K562 (cell line): ENCODE measurements at regions not wholly inside any gene's neighbourhood (a gene's known extent, or its start where the extent isn't known, plus 50 kb on each side); places are given as distances from the start of the nearest gene placed in this dataset.
A peak's percentile ranks its signal among the peaks of the same experiment; 100 is the strongest.

Experiments
- CEBPZ ChIP-seq: fragments of 150-350 bp; IDR thresholded peaks from 2 replicates; pipeline ENCODE4 v1.6.1; 2014; ENCODE audit warnings: low read depth, mild to moderate bottlenecking, low read length, borderline replicate concordance
- FOS ChIP-seq: IDR thresholded peaks from 3 replicates; pipeline ENCODE4 v1.6.1; 2011; ENCODE audit not compliant: insufficient read length; ENCODE audit errors: extremely low read depth
- HDGF ChIP-seq: fragments of 450-650 bp; IDR thresholded peaks from 2 replicates; pipeline ENCODE4 v1.6.1; 2016
- LEF1 ChIP-seq: fragments of 450-650 bp; IDR thresholded peaks from 2 replicates; pipeline ENCODE4 v1.6.1; 2016; ENCODE audit warnings: mild to moderate bottlenecking
- POLR2AphosphoS5 ChIP-seq: IDR thresholded peaks from 2 replicates; pipeline ENCODE4 v1.6.1; 2011; ENCODE audit warnings: mild to moderate bottlenecking, low read depth, low read length, moderate library complexity; ENCODE audit not compliant: control insufficient read depth, insufficient read depth
- PURB ChIP-seq: sonication (generic); formaldehyde crosslinking; IDR thresholded peaks from 2 replicates; pipeline ENCODE4 v1.9.0; 2021; ENCODE audit warnings: low read depth, mild to moderate bottlenecking, missing genetic modification reagents
- RBM34 ChIP-seq: fragments of 200-400 bp; formaldehyde crosslinking; IDR thresholded peaks from 2 replicates; pipeline ENCODE4 v1.6.1; 2018; ENCODE audit warnings: low read length, borderline replicate concordance; ENCODE audit not compliant: insufficient read depth
- SIX5 ChIP-seq, 2 experiments: IDR thresholded peaks; 2 replicates each; pipeline ENCODE4 v1.6.1; 2011; ENCODE audit warnings: low read length in 2 of 2, borderline replicate concordance in 1 of 2, low read depth in 1 of 2, mild to moderate bottlenecking in 1 of 2, moderate library complexity in 1 of 2; ENCODE audit not compliant: insufficient read depth in 1 of 2
- STAT5A ChIP-seq: IDR thresholded peaks from 2 replicates; pipeline ENCODE4 v1.6.1; 2012; ENCODE audit warnings: low read length, inconsistent platforms, borderline replicate concordance
- ZNF224 ChIP-seq: sonication (generic); formaldehyde crosslinking; IDR thresholded peaks from 2 replicates; pipeline ENCODE4 v1.8.0; 2022; ENCODE audit warnings: mild to moderate bottlenecking, missing genetic modification reagents
- ZNF253 ChIP-seq: fragments of 250-450 bp; sonication (Bioruptor Pico); conservative IDR thresholded peaks from 2 replicates; pipeline ENCODE4 v1.6.1; 2021; ENCODE audit warnings: mild to moderate bottlenecking
- ZNF324 ChIP-seq: fragments of 250-450 bp; sonication (Bioruptor Pico); IDR thresholded peaks from 2 replicates; pipeline ENCODE4 v1.4.0; 2020; ENCODE audit warnings: mild to moderate bottlenecking
- ZNF780A ChIP-seq: fragments of 250-450 bp; sonication (Bioruptor Pico); IDR thresholded peaks from 2 replicates; pipeline ENCODE4 v1.5.0; 2021; ENCODE audit warnings: mild to moderate bottlenecking
- ZNF785 ChIP-seq: fragments of 250-450 bp; sonication (Bioruptor Pico); IDR thresholded peaks from 2 replicates; pipeline ENCODE4 v1.4.0; 2020; ENCODE audit warnings: mild to moderate bottlenecking
- TF ChIP-seq, protein P1 (sequence below): fragments of 250-450 bp; sonication (Bioruptor Pico); IDR thresholded peaks from 2 replicates; pipeline ENCODE4 v1.8.0; 2022; ENCODE audit warnings: moderate library complexity, mild to moderate bottlenecking, inconsistent platforms
- TF ChIP-seq, protein P2 (sequence below): IDR thresholded peaks from 2 replicates; pipeline ENCODE4 v1.6.1; 2011; ENCODE audit not compliant: insufficient read length; ENCODE audit errors: extremely low read depth
- TF ChIP-seq, protein P3 (sequence below): fragments of 450-650 bp; IDR thresholded peaks from 2 replicates; pipeline ENCODE4 v1.6.1; 2016; ENCODE audit warnings: borderline replicate concordance

DNA sequence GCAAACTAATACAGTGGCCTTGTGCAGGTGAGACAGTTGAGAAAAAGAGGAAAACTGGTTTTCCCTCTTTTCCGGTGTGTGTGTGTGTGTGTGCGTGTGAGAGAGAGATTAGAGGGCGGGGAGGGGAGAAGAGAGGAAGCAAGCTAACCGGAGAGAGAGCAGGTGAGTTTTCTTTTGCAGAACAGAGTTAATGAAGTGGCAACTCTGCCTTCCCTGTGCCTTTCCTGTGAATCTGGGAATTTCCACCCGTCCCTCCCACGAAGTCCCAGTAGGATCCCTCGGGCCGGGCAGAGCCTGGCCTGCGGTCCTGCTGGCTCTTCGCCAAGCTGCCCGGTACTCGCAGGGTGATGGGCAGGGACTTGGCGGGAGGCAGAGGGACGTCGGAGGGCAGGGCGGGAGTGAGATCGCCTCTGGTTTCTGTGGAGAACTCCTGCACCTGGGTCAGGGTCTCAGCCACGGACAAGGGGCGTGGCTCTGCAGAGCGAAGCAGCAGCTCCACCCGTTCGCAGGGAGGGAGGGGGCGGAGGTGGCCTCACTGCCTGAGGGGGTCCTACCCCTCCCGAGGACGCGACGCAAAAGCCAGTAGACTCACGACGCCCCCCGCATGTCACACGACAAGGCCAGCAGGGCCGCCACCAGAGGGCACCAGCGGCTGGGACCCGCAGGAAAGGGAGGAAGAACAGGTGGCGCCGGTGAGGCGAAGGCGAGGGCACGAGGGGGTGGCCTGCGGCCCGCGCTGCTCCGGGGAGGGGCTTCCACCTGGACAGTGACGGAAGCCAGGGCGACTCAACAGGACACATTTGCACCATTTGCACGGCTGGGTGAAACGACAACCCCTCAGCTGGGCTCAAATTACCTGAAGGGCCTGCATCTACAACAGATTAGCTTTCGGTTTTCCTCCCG lies 51.2 kb upstream of the RNF182 start (continued):
- TF ChIP-seq, protein P1, sequence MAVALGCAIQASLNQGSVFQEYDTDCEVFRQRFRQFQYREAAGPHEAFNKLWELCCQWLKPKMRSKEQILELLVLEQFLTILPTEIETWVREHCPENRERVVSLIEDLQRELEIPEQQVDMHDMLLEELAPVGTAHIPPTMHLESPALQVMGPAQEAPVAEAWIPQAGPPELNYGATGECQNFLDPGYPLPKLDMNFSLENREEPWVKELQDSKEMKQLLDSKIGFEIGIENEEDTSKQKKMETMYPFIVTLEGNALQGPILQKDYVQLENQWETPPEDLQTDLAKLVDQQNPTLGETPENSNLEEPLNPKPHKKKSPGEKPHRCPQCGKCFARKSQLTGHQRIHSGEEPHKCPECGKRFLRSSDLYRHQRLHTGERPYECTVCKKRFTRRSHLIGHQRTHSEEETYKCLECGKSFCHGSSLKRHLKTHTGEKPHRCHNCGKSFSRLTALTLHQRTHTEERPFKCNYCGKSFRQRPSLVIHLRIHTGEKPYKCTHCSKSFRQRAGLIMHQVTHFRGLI (CRISPR knock-in tag), result no peak
- TF ChIP-seq ZNF780A (CRISPR knock-in tag) (no peak), CEBPZ (no peak), PURB (CRISPR knock-in tag) (peak; percentile 77; the same call in 1 of the 2 replicates), ZNF224 (CRISPR knock-in tag) (peak; percentile 98), HDGF (no peak), LEF1 (no peak), FOS (no peak), SIX5 (IDR thresholded peaks at IDR 0.05; ENCODE audit: borderline replicate concordance in 1 of 2, insufficient read depth in 1 of 2, low read depth in 1 of 2, low read length in 2 of 2) (no peak), STAT5A (no peak; the same call in 1 of the 2 replicates), ZNF253 (CRISPR knock-in tag) (no peak), RBM34 (no peak), ZNF785 (CRISPR knock-in tag) (no peak), ZNF324 (CRISPR knock-in tag) (no peak), POLR2AphosphoS5 (no peak)
- TF ChIP-seq, protein P2, sequence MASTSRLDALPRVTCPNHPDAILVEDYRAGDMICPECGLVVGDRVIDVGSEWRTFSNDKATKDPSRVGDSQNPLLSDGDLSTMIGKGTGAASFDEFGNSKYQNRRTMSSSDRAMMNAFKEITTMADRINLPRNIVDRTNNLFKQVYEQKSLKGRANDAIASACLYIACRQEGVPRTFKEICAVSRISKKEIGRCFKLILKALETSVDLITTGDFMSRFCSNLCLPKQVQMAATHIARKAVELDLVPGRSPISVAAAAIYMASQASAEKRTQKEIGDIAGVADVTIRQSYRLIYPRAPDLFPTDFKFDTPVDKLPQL, result no peak
- TF ChIP-seq, protein P3, sequence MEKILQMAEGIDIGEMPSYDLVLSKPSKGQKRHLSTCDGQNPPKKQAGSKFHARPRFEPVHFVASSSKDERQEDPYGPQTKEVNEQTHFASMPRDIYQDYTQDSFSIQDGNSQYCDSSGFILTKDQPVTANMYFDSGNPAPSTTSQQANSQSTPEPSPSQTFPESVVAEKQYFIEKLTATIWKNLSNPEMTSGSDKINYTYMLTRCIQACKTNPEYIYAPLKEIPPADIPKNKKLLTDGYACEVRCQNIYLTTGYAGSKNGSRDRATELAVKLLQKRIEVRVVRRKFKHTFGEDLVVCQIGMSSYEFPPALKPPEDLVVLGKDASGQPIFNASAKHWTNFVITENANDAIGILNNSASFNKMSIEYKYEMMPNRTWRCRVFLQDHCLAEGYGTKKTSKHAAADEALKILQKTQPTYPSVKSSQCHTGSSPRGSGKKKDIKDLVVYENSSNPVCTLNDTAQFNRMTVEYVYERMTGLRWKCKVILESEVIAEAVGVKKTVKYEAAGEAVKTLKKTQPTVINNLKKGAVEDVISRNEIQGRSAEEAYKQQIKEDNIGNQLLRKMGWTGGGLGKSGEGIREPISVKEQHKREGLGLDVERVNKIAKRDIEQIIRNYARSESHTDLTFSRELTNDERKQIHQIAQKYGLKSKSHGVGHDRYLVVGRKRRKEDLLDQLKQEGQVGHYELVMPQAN, result no peak
